DMS114 treated with DMSO at 0.1 percent for 48 hours (cell line): ENCODE measurements at regions not wholly inside any gene's neighbourhood (a gene's known extent, or its start where the extent isn't known, plus 50 kb on each side); places are given as distances from the start of the nearest gene placed in this dataset.

Source experiments
- DNase-seq: peaks from one replicate; lab custom pipeline; 2025; ENCODE audit not compliant: unreplicated experiment; lab: John Stamatoyannopoulos, UW

DNA sequence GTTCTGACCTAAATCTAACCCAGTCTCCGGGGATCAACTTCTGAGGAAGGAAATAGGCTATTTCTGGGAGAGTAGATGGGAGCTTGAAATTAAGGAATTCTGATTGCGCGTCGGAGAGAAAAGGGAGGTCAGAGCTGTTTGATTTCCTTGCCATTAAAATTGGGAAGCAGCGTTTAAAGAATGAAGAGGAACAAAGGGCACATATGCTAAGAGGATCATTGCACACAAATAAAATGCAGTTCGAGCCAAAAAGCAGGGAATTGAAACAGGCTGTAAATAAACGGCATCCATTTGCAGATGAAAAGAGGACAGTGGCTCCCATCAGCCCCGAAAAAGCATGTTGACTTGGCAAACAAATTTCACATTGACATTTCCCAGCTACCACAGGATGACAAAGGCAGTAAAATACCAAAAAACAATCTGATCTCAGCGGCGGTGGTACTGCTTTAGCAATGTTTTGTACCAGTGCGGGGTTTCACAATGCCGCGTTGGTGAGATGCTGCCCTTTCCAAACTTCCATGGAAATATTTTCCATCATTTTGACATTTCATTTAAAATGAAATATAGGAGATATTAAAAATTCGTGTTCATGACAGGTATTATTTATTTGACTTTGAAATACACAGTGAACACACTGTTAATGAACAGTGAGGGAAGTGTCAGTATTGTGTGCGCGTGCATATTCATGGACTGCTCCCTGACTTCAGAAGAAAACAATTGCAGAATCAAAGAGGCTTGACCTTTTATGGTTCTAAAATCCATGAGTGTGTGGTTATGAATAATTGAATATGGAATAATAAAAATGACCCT lies 108.8 kb downstream of the SQOR start:
- no peak for DNase-seq

DNA sequence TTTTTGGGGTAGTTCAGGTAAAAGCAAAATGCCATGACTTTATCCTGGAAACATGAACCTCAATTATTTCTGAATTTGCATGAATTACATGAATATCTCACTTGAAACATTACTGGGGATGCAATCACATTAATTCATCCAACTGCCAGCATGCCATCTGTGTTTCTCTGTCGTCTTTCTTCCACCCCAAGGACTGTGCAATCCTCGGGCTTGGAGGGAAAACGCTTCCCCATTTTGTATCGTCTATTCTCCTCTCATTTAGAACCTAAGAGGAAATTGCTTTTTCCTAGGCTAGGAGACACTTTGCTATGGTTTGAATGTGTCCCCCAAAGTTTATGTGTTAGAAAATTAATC lies 109.4 kb downstream of the SQOR start:
- DNase-seq, result no peak

DNA sequence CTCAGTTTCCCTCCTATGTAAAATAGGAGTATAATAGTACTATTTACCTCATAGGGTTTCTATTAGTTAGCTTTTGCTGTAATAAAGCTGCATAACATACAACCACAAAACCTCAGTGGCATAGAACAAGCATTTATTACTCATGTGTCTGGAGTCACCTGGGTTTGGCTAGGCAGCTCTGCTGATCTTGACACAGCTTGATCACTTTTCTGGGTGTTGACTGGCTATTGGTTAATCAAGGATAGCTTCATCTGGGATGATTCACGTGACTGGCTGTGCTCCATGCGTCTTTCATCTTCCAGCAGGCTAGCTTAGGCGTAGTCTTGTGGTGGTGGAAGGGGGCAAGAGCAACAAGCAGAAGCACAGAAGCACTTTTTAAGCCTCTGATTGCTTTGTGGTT lies 112.6 kb downstream of the SQOR start:
- DNase-seq, result no peak

- no peak for DNase-seq
These were observed 116.8 kb downstream of the SQOR start for GRCh38 chr15:45751629-45752028.

DNA sequence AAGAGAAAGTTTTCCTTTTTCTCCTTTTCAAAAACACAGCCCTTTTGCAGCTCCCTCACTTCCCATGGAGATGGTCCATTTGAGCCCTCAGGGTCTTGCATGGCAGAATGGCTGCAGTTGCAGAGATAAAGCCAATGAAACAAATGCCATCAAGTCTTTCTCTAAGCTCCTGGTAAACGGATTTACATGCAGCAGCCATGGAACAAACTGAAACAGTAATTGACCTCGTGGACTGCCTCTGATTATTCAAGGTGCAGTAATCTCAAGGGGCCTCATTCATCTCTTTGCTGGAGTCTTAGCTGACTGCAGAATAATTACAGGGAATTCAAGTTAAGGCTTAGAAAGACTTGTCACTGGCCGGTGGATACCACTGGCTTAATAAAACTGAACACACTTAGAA lies 125.1 kb downstream of the SQOR start:
- no peak for DNase-seq

- DNase-seq, result no peak
These were observed 127.9 kb downstream of the SQOR start for GRCh38 chr15:45762726-45763125.

DNA sequence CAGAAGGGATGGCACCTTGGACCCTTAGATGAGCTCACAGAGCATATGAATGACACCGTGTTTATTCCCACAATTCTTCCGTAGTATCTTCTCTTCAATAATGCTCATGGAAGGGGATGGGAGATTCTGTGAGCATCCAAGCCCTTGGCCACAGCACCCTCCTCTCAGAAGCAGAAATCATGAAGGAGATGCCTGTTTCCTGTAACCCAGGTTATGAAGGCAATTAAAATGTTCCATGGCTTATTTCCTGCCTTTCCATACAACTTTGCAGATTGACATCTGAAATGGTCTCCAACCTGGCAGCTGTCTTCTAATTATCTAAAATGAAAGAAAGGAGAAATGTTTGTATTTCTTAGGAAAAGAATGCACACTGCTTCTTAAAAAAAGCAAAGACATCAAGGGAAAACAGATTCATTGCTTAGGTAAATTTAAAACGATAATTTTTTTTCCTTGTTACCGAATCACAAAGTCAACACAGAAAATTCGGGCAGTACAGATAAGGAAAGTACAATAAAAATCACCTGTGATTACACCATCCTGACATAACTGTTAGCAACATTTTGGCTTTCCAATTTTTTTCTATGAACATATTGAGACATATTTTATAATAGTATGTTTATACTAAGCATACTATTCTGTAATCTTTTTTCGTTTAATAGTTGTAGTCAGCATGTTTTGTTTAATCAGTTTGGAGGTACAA lies 128.5 kb downstream of the SQOR start:
- no peak for DNase-seq

DNA sequence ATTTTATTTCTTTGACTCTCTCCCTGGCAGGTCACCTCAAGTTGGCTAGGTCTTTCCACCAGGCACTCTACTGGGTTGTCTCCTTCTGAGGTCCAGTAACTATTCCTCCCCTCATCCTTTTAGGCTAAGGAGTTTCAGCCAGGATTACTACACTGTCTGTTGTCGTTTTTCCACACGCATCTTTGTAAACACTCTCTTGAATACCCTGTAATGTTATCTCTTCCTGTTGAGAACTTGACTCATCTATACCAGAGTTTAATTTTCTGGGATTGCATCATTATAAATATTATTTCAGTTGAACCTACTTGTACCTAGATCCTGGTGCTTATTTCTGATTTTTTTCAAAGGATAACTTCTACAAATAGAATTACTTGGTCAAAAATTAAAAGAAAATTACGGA lies 138.3 kb downstream of the SQOR start:
- DNase-seq, result no peak

DNA sequence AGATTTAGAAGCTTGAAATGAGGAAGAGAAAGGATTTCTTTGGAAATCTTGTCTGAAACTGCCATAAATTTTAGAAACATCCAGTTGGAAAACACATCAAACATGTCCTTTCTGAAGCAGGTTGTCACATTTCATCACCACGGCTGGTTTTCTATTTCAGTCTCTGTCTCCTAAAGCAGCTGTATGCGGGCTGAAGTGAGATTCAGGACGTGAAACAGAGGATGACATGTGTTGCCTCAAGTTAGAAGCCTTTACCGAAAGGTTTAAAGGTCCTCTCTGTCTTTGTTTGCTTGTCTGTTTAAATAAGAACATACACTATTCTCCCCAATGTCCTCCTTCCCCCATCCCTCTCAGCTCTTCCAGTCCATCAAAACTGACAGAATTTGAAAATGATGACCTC lies 141.9 kb downstream of the SQOR start:
- DNase-seq, result no peak

DNA sequence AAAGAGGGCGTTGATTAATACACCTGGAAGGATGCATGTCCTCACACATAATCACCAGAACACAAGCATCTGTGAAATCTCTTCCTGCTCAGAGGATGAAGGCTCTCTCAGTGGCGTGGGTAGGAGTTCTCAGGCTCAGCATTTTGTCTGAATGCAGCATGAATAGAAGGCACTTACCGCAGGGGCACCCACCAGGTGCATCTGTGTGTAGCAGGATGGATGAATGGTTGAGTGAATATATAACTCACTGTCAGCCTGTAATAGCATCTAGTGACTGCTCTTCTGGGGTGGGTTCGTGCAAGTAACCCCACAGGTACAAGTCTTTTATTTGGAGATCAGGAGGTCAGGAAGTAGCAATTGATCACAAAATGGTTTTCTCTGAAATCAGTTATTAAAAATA lies 143.0 kb downstream of the SQOR start:
- no peak for DNase-seq

- no peak for DNase-seq
These were observed 145.5 kb downstream of the SQOR start for GRCh38 chr15:45780352-45780751.

DNA sequence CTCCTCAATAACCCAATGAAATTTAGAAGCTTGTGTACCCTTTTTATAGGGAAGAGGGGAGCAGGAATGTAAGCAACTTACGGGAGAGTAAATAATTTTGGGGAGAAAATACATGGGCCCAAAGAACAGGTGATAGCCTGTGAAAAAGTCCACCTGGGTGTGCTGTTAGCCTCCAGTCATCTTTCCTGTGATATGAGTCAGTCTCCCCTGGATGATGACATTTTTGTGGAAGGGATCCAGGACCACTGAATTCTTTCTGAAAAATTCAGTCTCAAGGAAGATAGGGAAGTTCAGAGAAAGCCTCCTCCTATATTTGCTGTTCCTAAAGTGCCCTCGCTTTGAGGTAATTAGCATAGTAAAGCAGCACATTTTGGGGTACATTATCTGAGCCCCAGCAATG lies 149.8 kb downstream of the SQOR start:
- no peak for DNase-seq

GRCh38 chr15:45785897-45786296 lies 151.1 kb downstream of the SQOR start:
- DNase-seq, result no peak

DNA sequence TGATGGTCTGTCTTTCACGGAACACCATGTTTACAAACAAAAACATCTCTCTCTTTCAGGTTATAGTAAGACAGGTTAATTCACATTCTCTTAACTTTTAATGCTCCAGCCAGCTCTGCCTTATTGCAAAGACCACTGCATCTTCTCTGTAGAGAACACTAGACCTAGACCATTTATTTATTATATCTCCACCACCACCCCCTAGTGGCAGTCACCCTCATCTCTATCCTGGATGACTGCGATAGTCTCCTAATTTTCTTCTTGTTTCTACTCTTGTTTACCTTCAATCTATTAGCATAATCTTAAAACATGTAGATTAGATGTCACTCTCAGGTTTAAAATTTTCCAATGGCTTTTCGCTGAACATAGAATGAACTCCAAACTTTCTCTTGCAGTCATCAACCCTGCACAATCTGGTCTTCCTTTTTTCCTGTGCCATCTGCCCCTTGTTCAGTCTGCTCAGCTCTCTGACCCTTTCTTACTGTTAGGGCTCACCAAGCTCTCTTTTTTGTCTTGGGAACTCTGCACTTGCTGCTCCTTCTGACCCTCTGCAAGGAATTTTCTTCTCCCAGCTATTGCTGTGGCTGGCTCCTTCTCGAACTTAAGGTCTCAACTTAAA lies 155.6 kb downstream of the SQOR start:
- DNase-seq, result peak; percentile 40

GRCh38 chr15:45794304-45794703 lies 159.5 kb downstream of the SQOR start:
- no peak for DNase-seq

- DNase-seq, result no peak
These were observed 160.0 kb downstream of the SQOR start for GRCh38 chr15:45794712-45795439.

GRCh38 chr15:45795440-45796069 lies 160.7 kb downstream of the SQOR start:
- DNase-seq, result no peak

- no peak for DNase-seq
These were observed 161.6 kb downstream of the SQOR start for GRCh38 chr15:45796433-45796832.

DNA sequence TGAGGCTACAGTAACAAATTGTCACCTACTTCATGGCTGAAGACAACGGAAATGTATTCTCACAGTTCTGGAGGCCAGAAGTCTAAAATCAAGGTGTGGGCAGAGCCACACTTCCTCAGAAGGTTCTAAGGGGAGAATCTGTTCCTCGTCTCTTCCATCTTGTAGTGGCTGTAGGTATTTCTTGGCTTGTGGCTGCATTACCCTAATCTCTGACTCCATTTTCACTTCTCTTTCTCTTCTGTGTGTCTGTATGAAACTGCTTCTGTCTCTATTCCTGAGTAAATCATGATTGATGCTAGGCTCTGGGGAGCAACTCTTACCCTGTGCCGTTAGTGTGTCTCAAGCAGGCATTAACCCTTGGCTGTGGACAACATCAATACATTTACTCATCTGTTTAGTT lies 164.7 kb downstream of the SQOR start:
- DNase-seq, result no peak

DNA sequence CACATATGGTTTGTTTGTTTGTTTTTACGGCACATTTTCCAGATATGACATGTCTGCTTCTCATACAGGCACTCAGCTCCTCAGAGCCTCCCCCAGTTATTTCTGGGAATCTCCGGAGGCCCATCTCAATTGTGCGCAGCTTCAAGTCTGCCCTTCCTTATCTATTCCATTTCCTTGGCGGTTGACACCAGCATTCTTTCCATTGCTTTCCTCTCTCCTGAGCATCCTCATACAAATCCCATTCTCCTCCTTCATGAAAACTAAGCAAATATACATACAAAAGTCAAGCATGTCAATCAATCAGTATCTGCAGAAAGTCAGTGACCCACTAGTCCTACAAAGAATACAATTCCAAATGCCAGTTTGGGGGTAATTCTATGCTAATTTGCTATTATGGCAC lies 166.7 kb downstream of the SQOR start:
- DNase-seq, result no peak

DNA sequence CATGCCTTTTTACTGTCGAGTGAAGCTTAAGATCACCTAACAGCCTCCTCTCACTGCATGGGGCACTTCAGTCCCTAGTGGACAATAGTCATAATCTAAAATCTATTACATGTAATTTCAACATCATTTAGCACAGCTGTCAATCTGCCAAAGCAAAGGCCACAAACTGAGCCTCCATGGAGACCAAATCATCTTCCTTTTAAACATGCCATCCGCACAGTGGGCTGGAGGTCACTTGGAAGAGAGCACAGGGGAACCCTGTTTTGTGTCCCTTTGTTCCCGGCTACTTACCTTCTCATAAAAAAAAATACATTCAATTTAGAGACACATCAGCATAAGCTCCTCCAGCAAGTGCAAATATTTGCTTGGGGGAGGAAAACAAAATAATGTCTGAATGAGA lies 167.3 kb downstream of the SQOR start:
- DNase-seq, result no peak
